Tibial artery (tissue), 4 donors: ENCODE measurements at regions not wholly inside any gene's neighbourhood (a gene's known extent, or its start where the extent isn't known, plus 50 kb on each side); places are given as distances from the start of the nearest gene placed in this dataset.

Experiments used
- DNase-seq, 2 donors: peaks; one replicate each; pipeline ENCODE4 v3.0.0-alpha.2; 2019
- H3K27ac ChIP-seq, 2 donors: fragments of 200-600 bp; sonication (generic) in 1 of 2; 1 replicate in 1 of 2; 2 replicates in 1 of 2; pipeline ENCODE4 v1.5.1; 2018 to 2019; ENCODE audit warnings: mild to moderate bottlenecking in 1 of 2
- H3K27me3 ChIP-seq, 2 donors: fragments of 200-600 bp; sonication (generic) in 1 of 2; one replicate each; pipeline versions ENCODE4 v1.5.1 to v1.6.0; 2016 to 2019
- H3K36me3 ChIP-seq, 3 donors: fragments of 200-600 bp; sonication (generic) in 2 of 3; one replicate each; pipeline ENCODE4 v1.5.1; 2016 to 2019; ENCODE audit warnings: mild to moderate bottlenecking in 2 of 3
- H3K4me1 ChIP-seq, 4 donors: fragments of 200-600 bp; sonication (generic) in 2 of 4; 1 replicate in 3 of 4; 2 replicates in 1 of 4; pipeline ENCODE4 v1.5.1; 2016 to 2019
- H3K4me3 ChIP-seq, 2 donors: fragments of 200-600 bp; sonication (generic) in 1 of 2; 1 replicate in 1 of 2; 2 replicates in 1 of 2; pipeline ENCODE4 v1.5.1; 2018 to 2019; ENCODE audit warnings: mild to moderate bottlenecking in 2 of 2
- H3K9me3 ChIP-seq, 3 donors: fragments of 200-600 bp; sonication (generic) in 1 of 3; one replicate each; pipeline ENCODE4 v1.5.1; 2016 to 2019
- CTCF ChIP-seq, 2 experiments: fragments of 200-600 bp in 1 of 2; fragments of 450-650 bp in 1 of 2; IDR thresholded peaks; one replicate each; pipeline ENCODE4 v1.5.1; 2017 to 2019; ENCODE audit warnings: antibody characterized with exemption in 2 of 2, mild to moderate bottlenecking in 1 of 2, moderate library complexity in 1 of 2
- intact Hi-C: fragments of 100-400 bp; cut with DNase I; formaldehyde crosslinking; loops from one replicate; pipeline ENCODE4 v1.15.0; 2023; ENCODE audit warnings: low total_unique reads

- no peak for DNase-seq
- Histone ChIP-seq H3K9me3 (no peaks in the 10 kb centered on the region), H3K27me3 (no peaks in the 10 kb centered on the region), H3K4me3 (no peak overlapping the region), H3K4me1 (no peaks in the 10 kb centered on the region), H3K27ac (no peak overlapping the region), H3K36me3 (no peaks in the 10 kb centered on the region)
- intact Hi-C loops: no loop called here
- TF ChIP-seq CTCF (IDR thresholded peaks at IDR 0.05): no peak
Measured at GRCh38 chr1:98072047-98072446, 151.2 kb upstream of the DPYD start.

GRCh38 chr1:98068016-98068415 is 147.2 kb upstream of the DPYD start:
- intact Hi-C loops: loop anchor here (10.0 kb wide), 1 partner anchor 1013 kb away; no protein-coding TSS in a partner anchor
- no peak overlapping the region for H3K27ac ChIP-seq
- H3K4me3 ChIP-seq: no peak overlapping the region
- DNase-seq: no peak
- H3K36me3 ChIP-seq: no peaks in the 10 kb centered on the region
- no peak for TF ChIP-seq CTCF (IDR thresholded peaks at IDR 0.05)
- H3K4me1 ChIP-seq: no peaks in the 10 kb centered on the region
- H3K27me3 ChIP-seq: no peaks in the 10 kb centered on the region
- H3K9me3 ChIP-seq: no peaks in the 10 kb centered on the region

GRCh38 chr1:98066911-98067310 is 146.1 kb upstream of the DPYD start:
- H3K9me3 ChIP-seq: no peaks in the 10 kb centered on the region
- H3K27me3 ChIP-seq: no peaks in the 10 kb centered on the region
- no peak overlapping the region for H3K27ac ChIP-seq
- no peaks in the 10 kb centered on the region for H3K4me1 ChIP-seq
- no peak for TF ChIP-seq CTCF (IDR thresholded peaks at IDR 0.05)
- intact Hi-C loops: loop anchor here (10.0 kb wide), 1 partner anchor 1012 kb away; no protein-coding TSS in a partner anchor
- no peak overlapping the region for H3K4me3 ChIP-seq
- H3K36me3 ChIP-seq: no peaks in the 10 kb centered on the region
- no peak for DNase-seq

DNA sequence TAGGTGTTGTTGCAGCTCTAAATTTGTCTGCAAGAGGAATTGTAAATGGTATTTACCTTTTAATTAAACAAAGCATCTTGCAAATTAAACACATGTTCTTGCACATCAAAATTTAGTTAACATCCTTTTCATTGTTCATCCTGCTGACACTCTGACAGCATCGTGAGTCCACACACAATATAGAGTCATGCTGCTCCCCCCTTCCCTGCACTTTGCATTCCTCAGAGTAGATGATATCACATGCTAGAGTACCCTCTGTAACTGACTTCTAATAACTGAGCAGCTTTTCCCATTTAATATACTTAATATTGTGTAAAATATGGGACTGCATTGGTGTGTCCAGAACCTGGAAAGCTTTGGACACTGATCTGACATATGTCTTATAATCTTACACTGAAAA is 138.8 kb upstream of the DPYD start:
- H3K27me3 ChIP-seq: peaks cover 0 to 5% of the 10 kb centered on the region in 2 donors
- no peaks in the 10 kb centered on the region for H3K4me1 ChIP-seq
- no peak overlapping the region for H3K27ac ChIP-seq
- DNase-seq: no peak
- no peaks in the 10 kb centered on the region for H3K9me3 ChIP-seq
- no peak overlapping the region for H3K4me3 ChIP-seq
- TF ChIP-seq CTCF (IDR thresholded peaks at IDR 0.05): no peak
- intact Hi-C loops: loop anchor here (10.0 kb wide), 1 partner anchor 1005 kb away; no protein-coding TSS in a partner anchor
- no peaks in the 10 kb centered on the region for H3K36me3 ChIP-seq

- DNase-seq: no peak
- H3K4me3 ChIP-seq: no peak overlapping the region
- H3K9me3 ChIP-seq: no peaks in the 10 kb centered on the region
- peaks cover 0 to 8% (median 4%) of the 10 kb centered on the region in 4 donors for H3K4me1 ChIP-seq
- no peak overlapping the region for H3K27ac ChIP-seq
- intact Hi-C loops: no loop called here
- no peak for TF ChIP-seq CTCF (IDR thresholded peaks at IDR 0.05)
- H3K36me3 ChIP-seq: no peaks in the 10 kb centered on the region
- peaks cover under 1 to 5% of the 10 kb centered on the region in 2 donors for H3K27me3 ChIP-seq
Measured at GRCh38 chr1:98058676-98059075, 137.8 kb upstream of the DPYD start.
